Rectal smooth muscle tissue (tissue), 1 donor: ENCODE measurements at regions not wholly inside any gene's neighbourhood (a gene's known extent, or its start where the extent isn't known, plus 50 kb on each side); places are given as distances from the start of the nearest gene placed in this dataset.

Experiments
- H3K27ac ChIP-seq: one replicate; pipeline ENCODE4 v1.7.0; 2013; ENCODE audit warnings: low read depth, low read length, inconsistent platforms
- H3K27me3 ChIP-seq: one replicate; pipeline ENCODE4 v1.7.0; 2013; ENCODE audit warnings: low read length; ENCODE audit not compliant: control insufficient read depth, insufficient read depth
- H3K36me3 ChIP-seq: one replicate; pipeline ENCODE4 v1.7.0; 2013; ENCODE audit warnings: low read length; ENCODE audit not compliant: control insufficient read depth, insufficient read depth
- H3K4me1 ChIP-seq: one replicate; pipeline ENCODE4 v1.7.0; 2013; ENCODE audit warnings: low read length; ENCODE audit not compliant: control insufficient read depth, insufficient read depth
- H3K4me3 ChIP-seq: one replicate; pipeline ENCODE4 v1.7.0; 2013; ENCODE audit warnings: low read length
- H3K9ac ChIP-seq: one replicate; pipeline ENCODE4 v1.7.0; 2013; ENCODE audit warnings: low read length

DNA sequence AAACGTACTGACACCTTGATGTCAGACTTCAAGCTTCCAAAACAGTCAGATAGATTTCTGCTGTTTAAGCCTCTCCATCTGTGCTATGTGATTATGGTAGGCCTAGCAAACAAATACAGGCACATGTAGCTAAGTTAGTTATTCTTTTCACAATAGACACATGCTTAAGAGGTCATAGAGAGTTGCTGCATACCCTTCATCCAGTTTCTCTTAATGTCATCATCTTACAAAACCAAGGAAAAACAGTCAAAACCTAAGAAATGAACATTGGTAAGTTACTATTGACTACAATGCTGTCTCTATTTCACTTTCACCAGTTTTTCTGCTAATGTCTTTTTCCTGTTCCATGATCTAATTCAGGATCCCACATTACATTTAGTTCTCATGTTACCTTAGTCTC, 946.8 kb downstream of the TUSC7 start:
- H3K36me3 ChIP-seq: no peaks in the 10 kb centered on the region
- no peaks in the 10 kb centered on the region for H3K27me3 ChIP-seq
- no peak overlapping the region for H3K27ac ChIP-seq
- H3K9ac ChIP-seq: no peak overlapping the region
- H3K4me3 ChIP-seq: no peak overlapping the region
- H3K4me1 ChIP-seq: peaks cover 2% of the 10 kb centered on the region

DNA sequence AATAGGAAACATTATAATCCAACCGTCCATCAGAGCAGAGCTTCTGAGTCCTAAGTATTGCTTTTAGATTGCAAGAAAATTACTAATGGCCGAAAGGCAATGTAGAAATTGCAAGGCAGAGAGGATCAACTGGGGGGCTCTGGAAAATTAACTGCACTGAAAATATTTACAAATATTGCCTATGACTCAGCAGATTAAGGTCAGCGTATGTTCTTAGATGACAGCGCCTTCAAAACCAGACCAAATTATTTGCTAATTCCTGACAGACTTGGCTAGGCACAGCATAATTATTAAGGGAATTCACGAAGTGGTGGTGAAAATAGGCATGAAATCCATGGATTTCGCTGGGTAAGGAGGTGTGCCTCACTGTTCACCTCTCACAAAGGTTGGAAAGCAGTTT, 947.7 kb downstream of the TUSC7 start:
- no peak overlapping the region for H3K4me3 ChIP-seq
- no peaks in the 10 kb centered on the region for H3K36me3 ChIP-seq

DNA sequence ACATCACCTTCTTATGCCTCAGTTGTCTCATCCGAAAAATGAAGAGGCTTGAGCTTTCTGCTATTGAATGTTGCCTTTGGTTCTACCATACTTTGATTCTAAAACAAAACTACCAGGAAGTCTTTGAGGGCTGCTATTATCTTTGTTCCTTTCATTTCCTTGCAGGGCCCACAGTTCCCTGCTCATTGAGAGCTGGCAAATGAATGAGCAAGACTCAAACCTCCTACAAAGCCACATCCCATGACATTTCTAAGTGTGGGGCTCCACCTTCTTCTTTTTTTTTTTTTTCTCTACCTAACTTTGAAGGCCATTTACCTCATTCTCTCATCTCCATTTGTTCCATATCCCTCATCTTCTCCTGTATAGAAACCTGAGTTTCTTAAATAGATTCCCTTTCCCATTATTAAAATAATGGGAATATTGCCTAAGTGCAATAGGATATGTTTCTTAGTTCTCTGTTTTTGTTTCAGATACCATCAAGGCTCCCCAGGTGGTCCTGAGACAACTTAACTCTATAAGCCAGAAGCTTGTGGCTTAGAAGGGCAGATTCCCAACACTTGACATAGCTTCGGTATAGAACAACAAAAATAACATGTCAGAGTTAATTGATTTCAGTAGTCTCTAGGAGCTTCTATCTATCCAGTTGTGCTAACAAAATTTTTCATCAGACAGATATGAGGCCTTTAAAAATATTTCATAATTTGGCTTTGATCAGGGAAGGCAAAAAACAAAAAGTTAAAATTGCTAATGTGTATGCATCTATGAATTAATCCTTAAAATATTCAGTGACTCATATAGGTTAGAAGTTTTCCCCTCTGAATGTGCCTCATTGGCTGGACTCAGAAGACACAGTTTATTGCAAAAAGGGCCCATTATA, 951.6 kb downstream of the TUSC7 start:
- Histone ChIP-seq H3K4me3 (no peak overlapping the region), H3K9ac (no peak overlapping the region), H3K36me3 (no peaks in the 10 kb centered on the region), H3K27ac (no peak overlapping the region), H3K27me3 (no peaks in the 10 kb centered on the region), H3K4me1 (no peaks in the 10 kb centered on the region)

More for the DNA sequence above, 947.7 kb downstream of the TUSC7 start:
- H3K27ac ChIP-seq: no peak overlapping the region
- H3K9ac ChIP-seq: no peak overlapping the region
- no peaks in the 10 kb centered on the region for H3K4me1 ChIP-seq
- H3K27me3 ChIP-seq: no peaks in the 10 kb centered on the region

DNA sequence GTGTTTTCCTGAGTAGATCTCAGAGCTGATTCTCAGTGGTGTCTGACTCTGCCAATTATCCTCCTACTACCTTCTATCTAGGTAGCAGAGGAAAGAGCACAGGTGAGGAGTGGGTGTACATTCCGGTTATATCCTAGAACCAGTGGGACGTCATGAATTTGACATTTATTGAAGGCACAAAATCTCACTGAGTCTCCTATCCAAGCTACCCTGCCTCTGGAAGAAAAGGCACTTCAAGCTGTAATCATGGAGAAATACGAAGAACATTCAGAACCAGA, 952.2 kb downstream of the TUSC7 start:
- Histone ChIP-seq H3K9ac (no peak overlapping the region), H3K4me1 (no peaks in the 10 kb centered on the region), H3K36me3 (no peaks in the 10 kb centered on the region), H3K4me3 (no peak overlapping the region), H3K27me3 (no peaks in the 10 kb centered on the region), H3K27ac (no peak overlapping the region)

DNA sequence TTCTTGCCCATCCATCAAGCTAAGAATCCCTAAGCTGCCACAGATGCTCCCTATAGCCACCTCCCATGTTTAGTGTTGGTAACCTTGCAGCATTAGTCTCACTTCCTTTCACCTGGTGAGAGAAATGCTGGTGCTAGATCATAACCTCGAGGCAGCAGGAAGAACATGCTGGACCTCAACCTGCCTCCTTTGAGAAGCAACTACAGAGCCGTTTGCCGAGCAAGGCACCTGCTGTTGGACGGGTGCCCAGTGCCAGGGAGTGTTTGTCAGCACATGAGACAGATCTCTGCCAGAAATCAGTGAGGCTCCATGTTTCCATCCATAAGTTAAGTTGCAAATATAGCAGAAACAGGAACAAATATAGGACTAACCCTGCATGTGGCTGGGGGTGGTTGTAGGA, 955.7 kb downstream of the TUSC7 start:
- no peak overlapping the region for H3K9ac ChIP-seq

DNA sequence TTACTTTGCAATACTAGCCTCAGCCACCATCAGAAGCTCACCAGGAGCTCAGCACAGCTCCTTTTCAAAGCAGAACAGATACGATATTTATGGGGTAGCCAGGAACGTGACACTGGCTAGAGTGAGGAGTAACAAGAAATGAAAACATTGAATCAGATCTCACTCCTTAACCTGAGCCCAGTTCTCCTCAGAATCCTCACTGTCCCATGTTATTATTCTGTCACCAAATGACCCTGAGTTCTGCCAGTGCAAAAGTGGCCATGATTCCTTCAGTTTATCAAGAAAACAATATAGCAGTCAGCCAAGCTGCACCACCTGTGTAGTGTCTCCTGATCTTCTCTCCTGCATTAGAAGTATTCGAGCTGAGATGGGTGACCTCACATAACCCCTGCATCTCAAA, 956.7 kb downstream of the TUSC7 start:
- no peaks in the 10 kb centered on the region for H3K36me3 ChIP-seq
- H3K27me3 ChIP-seq: no peaks in the 10 kb centered on the region
- no peak overlapping the region for H3K27ac ChIP-seq
- no peak overlapping the region for H3K4me3 ChIP-seq
- no peaks in the 10 kb centered on the region for H3K4me1 ChIP-seq
- no peak overlapping the region for H3K9ac ChIP-seq

More for the DNA sequence above, 955.7 kb downstream of the TUSC7 start:
- Histone ChIP-seq H3K4me3 (no peak overlapping the region), H3K27ac (no peak overlapping the region), H3K36me3 (no peaks in the 10 kb centered on the region), H3K4me1 (no peaks in the 10 kb centered on the region), H3K27me3 (no peaks in the 10 kb centered on the region)

DNA sequence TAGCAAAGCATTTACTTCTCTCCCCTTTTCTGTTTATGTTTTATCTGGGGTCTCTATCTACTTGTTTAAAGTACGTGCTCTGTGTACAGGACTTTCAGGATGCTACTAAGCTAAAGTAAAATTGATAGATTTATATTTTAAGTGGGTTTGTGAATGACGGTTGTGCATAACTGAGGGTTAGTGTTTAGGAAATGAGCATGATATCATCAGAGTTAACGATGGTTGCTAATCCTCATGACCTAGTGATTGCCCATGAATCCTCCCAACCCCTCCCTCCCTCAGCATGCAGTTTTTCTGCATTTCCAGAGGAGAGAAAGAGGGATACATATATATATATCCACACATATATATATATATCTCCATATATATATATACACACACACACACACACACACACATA, 957.2 kb downstream of the TUSC7 start:
- Histone ChIP-seq H3K27ac (no peak overlapping the region), H3K4me1 (peaks cover 4% of the 10 kb centered on the region), H3K36me3 (no peaks in the 10 kb centered on the region), H3K27me3 (no peaks in the 10 kb centered on the region), H3K9ac (no peak overlapping the region), H3K4me3 (no peak overlapping the region)

DNA sequence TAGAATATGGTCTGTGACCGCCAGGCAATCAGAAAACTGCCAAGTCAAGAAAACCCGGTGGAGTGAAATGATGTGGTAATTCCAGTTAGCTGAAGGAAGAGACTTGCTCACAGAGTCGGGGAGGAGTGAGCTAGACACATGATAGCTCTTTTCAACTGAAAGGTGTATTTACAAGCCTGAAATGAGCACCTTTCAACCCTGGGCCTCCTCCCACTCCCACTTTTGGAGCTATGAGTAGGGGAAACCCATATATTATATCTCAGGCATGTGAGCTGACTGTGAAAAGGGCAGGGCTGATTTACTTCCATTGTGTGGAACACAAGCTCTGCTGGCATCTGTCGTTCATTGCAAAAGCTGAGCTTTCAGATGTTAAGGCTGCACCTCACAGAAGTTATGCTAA, 960.2 kb downstream of the TUSC7 start:
- Histone ChIP-seq H3K4me3 (no peak overlapping the region), H3K27ac (no peak overlapping the region), H3K4me1 (peaks cover 9% of the 10 kb centered on the region), H3K36me3 (no peaks in the 10 kb centered on the region), H3K27me3 (no peaks in the 10 kb centered on the region), H3K9ac (no peak overlapping the region)

DNA sequence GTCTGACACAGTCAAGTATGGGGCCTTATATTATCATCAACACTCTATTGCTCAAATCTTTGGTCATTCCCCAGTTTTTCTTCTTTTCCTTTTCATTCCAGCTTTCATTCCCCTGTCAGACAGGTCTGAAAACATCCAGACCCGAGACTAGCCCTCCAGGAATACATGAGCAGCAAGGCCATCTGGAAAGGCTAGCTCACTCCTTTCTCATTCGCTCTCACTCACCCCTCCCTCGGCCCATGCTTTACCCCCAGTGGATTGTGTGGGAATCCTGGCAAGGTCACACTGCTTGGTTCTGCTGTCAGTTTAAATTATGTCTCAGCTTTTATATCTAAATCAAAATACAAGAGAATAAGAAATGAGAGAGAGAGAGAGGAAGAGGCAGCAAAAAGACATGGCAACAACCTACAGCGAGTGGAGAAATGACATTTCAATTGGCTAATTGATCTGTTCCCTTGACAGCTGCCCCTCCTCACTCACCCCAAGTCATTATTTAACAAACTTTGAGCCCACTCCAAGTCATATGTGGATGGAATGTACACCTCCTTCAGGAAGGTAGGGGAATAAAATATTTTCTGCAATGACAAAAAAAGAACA, 962.2 kb downstream of the TUSC7 start:
- H3K27ac ChIP-seq: no peak overlapping the region
- no peak overlapping the region for H3K4me3 ChIP-seq
- no peak overlapping the region for H3K9ac ChIP-seq
- no peaks in the 10 kb centered on the region for H3K36me3 ChIP-seq
- no peaks in the 10 kb centered on the region for H3K27me3 ChIP-seq
- peaks cover 9% of the 10 kb centered on the region for H3K4me1 ChIP-seq

DNA sequence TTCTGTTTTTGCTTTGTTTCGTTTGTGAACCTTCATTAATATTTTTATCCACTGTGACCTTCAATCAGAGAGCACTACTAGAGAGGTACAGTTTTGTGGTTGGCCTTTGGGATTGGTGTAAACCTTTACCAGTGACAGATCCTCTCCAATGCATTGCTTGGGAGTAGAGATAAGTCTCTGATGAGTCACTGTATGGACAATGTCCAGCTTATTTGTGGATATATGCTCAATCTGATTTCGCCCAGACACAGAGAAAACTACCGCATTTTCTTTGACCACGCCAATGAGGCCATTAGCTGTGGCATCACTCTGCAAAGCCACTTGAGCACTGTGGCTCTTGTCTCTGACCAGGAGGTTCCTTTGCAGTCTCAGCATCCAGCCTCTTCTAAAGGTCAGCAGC, 964.7 kb downstream of the TUSC7 start:
- Histone ChIP-seq H3K9ac (no peak overlapping the region), H3K27me3 (no peaks in the 10 kb centered on the region), H3K4me3 (no peak overlapping the region), H3K27ac (no peak overlapping the region), H3K36me3 (no peaks in the 10 kb centered on the region), H3K4me1 (peaks cover 9% of the 10 kb centered on the region)

DNA sequence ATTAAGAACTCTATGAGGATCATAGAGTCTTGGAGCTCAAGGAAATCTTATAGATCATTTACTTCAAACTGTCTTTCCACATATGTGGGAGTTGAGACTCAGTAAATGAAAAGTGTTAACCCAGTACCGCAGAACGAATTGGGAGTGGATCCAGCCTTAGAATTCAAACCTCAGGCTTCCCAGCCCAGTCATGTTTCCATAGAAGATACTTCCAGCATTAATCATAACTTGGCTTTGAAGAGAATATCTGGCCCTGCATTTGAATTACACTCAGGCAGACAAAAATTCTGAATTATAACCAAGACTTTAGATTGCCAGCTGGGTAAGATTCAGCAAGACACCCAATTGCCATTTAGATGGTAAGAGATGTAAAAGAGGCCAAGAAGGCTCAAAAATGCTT, 972.0 kb downstream of the TUSC7 start:
- H3K4me1 ChIP-seq: no peaks in the 10 kb centered on the region
- no peaks in the 10 kb centered on the region for H3K27me3 ChIP-seq
- no peaks in the 10 kb centered on the region for H3K36me3 ChIP-seq
- no peak overlapping the region for H3K9ac ChIP-seq
- H3K4me3 ChIP-seq: no peak overlapping the region
- H3K27ac ChIP-seq: no peak overlapping the region

DNA sequence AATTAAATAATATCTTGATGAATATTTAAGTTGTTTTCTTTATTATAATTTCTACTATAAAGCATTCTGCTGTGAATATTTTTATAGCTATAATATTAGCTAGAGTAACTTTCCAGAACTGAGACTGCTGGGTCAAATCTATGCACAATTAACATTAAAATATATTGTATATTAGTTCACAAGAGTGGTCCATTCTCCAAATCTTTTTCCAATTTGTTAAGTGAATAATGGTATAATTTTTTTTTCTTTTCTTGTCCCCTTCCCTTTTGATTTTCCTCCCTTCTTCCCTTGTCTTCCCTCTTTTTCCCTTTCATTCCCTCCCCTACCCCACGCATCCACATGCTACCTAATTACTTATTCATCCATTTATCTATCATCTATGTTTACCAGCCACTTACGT, 977.5 kb downstream of the TUSC7 start:
- Histone ChIP-seq H3K9ac (no peak overlapping the region), H3K27ac (no peak overlapping the region), H3K4me1 (no peaks in the 10 kb centered on the region), H3K36me3 (no peaks in the 10 kb centered on the region), H3K27me3 (no peaks in the 10 kb centered on the region), H3K4me3 (no peak overlapping the region)

DNA sequence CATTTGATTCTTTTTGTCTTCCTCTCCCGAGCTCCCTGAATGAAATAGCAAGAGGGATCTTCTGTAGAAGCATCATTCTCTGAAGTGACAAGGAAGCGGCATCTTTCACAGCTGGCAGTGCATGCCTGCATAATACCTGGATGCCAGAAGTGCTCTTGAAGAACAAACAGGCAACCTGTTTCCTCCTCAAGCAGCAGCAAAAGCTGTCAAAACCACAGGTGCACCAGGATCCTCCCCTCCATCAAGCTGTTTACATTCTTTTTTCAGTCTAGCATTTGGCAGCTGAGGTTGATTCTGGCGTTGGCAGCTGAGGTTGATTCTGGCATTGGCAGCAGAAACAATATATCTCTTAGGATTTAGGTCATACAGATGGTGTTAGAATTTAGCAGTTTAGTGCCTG, 979.0 kb downstream of the TUSC7 start:
- Histone ChIP-seq H3K36me3 (no peaks in the 10 kb centered on the region), H3K4me3 (no peak overlapping the region), H3K27ac (no peak overlapping the region), H3K9ac (no peak overlapping the region), H3K4me1 (no peaks in the 10 kb centered on the region), H3K27me3 (no peaks in the 10 kb centered on the region)
